Vagina (tissue), 2 donors: ENCODE measurements at regions not wholly inside any gene's neighbourhood (a gene's known extent, or its start where the extent isn't known, plus 50 kb on each side); places are given as distances from the start of the nearest gene placed in this dataset.

Experiments used
- POLR2A ChIP-seq, 2 donors: fragments of 450-650 bp; IDR thresholded peaks; one replicate each; pipeline ENCODE4 v1.6.1; 2017; ENCODE audit warnings: antibody characterized with exemption in 2 of 2, mild to moderate bottlenecking in 2 of 2, moderate library complexity in 2 of 2
- POLR2AphosphoS5 ChIP-seq, 2 donors: sonication (generic); formaldehyde crosslinking; IDR thresholded peaks; one replicate each; pipeline ENCODE4 v1.9.0; 2017; ENCODE audit warnings: antibody characterized with exemption in 2 of 2, mild to moderate bottlenecking in 2 of 2, low read depth in 1 of 2; ENCODE audit not compliant: insufficient read depth in 1 of 2
- TF ChIP-seq, protein P1 (sequence below), 3 experiments: fragments of 450-650 bp in 2 of 3; fragments of 200-600 bp in 1 of 3; sonication (generic) in 1 of 3; IDR thresholded peaks; one replicate each; pipeline ENCODE4 v1.5.1; 2017 to 2019; ENCODE audit warnings: antibody characterized with exemption in 3 of 3, mild to moderate bottlenecking in 2 of 3, moderate library complexity in 2 of 3

DNA sequence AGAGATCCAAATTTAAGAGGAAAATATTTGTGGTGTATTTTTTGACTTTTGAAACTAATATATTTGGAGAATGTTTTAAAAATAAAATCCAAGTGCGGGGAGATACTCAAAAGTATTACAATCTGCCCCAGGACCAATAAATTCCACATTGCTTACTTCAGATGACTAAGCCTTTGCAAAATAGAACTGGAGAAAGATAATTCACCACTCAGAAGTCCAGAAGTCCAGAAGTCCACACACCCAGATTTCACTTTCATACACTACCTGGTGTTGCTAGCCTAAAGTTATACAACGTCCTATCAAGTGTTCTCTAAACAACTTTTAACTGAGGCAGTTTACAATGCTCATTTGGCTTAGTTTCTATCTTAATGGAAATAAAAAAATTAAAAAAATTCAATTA is 487.0 kb upstream of the SEMA3D start:
- TF ChIP-seq, protein P1, sequence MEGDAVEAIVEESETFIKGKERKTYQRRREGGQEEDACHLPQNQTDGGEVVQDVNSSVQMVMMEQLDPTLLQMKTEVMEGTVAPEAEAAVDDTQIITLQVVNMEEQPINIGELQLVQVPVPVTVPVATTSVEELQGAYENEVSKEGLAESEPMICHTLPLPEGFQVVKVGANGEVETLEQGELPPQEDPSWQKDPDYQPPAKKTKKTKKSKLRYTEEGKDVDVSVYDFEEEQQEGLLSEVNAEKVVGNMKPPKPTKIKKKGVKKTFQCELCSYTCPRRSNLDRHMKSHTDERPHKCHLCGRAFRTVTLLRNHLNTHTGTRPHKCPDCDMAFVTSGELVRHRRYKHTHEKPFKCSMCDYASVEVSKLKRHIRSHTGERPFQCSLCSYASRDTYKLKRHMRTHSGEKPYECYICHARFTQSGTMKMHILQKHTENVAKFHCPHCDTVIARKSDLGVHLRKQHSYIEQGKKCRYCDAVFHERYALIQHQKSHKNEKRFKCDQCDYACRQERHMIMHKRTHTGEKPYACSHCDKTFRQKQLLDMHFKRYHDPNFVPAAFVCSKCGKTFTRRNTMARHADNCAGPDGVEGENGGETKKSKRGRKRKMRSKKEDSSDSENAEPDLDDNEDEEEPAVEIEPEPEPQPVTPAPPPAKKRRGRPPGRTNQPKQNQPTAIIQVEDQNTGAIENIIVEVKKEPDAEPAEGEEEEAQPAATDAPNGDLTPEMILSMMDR (IDR thresholded peaks at IDR 0.05): no peak
- TF ChIP-seq POLR2A (IDR thresholded peaks at IDR 0.05) (no peak), POLR2AphosphoS5 (IDR thresholded peaks at IDR 0.05; ENCODE audit: insufficient read depth in 1 of 2, low read depth in 1 of 2) (no peak)
